Activated effector memory CD4-positive, alpha-beta T cell treated with anti-CD3 and anti-CD28 coated beads, Interleukin-2, amount 50 U/mL, for 16 hours (primary cell): ENCODE measurements at regions not wholly inside any gene's neighbourhood (a gene's known extent, or its start where the extent isn't known, plus 50 kb on each side); places are given as distances from the start of the nearest gene placed in this dataset.
"Not testable (repeated sequence)": the region's sequence is repeated elsewhere in the genome, so short reads cannot be mapped to it uniquely, and the experiment has no call there.

Experiments
- DNase-seq: peaks from one replicate; pipeline ENCODE4 v3.0.0-alpha.2; 2020

DNA sequence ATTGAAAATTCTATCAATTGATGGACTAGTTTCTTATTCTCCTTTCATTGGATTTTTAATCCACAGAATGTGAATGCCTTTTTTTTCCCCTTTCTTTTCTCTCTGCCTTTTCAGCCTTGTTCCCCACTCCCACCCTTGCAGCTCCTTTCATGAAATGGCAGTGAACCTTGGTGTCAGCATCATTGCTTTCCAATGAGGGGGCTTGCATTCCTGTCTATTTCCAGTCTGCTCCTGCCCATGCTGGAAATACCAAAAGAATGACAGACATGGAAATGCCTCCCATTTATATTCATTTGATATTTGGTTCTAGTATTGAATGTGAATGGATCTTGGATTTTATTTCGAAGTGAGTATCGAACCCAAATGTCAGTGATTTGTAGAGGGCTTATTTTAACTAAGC lies 162.7 kb upstream of the SGCD start:
- no peak for DNase-seq

DNA sequence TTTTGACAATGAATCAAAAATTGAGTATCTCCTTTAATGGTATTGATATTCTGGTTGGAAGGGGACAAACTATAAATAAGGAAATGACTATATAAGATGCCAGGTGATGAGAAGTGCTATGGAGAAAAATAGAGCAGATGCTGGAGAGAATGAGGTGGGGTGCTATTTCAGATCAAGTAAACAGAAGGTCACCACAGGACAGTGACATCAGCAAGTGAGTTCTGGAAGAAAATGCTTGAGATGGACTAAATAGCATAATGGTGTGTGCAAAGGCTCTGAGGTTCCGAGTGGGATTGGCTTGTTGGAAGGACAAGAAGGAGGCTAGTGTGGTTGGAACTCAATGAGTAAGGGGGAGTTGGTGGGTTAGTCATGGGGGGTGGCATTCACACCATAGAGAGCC lies 157.5 kb upstream of the SGCD start:
- no peak for DNase-seq

DNA sequence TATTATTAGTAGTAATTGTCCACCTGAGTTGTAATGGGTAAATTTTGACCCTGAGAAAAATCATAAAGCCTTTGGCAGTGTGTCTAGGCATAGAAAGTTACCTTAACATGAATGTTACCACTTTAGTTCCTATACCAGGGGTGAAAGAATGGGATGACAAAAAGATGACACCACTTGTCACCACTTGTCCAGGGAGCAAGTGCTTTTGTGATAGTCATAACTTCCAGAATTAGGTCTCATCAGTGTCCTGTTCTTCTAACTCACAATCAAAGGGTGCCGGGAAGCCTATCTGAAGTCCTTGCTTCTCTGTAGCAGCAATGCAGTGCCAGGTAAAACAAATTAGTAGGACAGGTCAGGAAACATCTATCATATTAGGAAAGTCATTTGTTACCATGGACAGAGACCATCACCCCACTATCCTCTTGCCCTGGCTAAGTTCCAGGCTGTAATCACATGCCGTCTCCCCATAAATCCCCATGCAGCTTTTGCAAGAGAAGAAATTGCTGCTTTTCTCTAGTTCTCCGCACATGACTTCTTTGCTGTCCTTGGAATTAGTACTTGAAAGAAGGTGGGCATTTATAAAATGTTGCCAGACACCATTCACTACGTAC lies 156.5 kb upstream of the SGCD start:
- DNase-seq, result no peak

DNA sequence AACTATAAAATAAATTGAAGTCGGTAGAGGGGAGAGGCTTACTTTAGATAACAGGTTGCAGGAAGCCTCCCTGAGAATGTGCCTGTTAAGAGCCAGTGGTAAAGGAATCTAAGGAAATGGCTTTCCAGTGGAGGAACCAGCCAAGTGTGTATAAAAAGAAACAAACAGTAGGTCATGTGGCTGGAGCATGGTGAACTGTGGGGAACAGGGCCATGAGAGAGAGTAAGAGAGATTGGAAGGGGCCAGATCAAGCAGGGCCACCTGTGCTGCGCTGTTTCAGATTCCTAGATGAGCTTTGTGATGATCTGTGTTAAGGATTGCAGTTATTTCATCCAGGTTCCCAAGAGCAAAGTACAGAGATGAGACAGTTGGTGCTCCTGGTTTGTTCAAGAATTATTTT lies 152.7 kb upstream of the SGCD start:
- DNase-seq, result no peak

DNA sequence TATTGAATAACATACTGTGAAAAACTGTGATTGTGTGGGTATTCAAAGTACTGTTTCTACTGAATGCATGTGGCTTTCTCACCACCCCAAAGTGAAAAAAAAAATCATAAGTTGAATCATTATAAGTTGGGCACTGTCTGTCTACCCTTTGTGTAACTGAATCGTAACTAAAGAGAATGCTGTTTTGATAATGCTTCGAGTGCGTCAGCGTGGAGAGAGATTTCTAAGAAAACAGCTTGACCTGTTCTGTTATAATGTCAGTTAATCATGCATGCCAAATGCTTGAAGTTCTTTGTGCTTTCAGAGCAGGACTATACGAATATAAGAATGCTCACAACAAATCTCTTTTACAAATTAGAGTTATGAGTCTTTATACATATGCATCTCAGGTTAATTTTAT lies 148.8 kb upstream of the SGCD start:
- no peak for DNase-seq

DNA sequence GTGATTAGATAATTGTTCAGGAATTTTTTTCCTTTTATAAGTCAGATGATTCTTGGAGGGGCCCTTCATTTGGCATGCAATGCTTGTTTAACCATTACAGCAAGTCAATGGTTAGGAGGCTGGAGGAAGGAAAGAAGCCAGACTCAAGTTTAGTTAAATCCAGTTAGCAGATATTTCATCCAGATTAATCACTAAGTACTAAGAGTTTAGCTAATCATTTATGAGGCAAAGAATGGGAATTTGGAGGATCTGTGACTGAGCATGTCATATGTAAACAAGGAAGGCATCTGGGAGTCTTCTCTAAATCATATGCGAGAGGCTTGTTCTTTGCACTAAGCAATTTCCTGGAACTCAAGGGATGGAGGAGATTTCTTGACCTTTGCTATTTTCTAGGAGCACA lies 145.3 kb upstream of the SGCD start:
- no peak for DNase-seq

DNA sequence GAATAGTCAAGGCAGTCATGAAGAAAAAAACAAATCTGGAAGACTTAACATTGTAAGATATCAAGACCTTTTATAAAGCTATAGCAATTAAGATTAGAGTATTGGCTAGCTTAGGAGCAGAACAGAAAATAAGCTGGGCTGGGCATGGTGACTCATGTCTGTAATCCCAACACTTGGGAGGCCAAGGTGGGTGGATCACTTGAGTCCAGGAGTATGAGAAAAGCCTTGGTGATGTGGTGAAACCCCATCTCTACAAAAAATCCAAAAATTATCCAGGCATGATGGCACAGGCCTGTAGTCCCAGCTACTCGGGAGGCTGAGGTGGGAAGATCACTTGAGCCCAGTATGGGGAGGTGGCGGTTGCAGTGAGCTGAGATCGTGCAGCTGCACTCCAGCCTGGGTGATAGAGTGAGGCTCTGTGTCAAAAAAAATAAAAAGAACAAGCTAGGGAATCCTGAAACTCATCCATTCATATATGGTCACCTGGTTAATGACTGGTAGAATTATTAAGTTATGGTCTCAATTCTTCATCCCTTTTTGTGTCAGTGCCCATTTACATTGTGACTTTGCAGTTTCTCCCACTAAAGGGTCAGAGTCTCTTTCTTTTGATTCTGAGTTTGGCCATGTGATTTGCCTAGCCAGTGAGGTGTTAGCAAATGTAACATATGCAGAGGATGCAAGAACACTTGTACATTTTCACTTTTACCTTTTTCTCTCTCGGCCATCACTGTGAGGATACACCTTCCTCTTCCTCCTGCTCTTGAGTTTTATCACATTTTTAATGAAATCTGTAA lies 144.6 kb upstream of the SGCD start:
- DNase-seq, result no peak

DNA sequence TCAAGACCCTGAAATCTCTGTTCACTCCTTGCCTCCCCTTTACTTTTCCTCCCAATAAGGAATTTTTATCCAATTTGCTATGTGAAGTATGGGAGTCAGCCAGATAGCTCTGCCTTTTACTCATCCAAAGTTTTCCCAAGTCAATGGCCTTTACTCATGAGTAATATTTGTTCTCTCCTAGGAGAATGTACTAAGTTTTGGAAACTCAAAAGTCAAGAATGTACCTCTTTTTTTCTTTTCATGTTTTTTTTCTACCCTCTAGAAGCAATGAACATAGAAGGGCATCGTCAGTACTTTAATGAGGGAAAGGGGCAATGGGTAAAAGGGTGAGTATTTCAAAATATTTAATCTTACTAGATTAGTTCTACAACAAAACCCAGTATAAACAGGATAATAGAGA lies 140.2 kb upstream of the SGCD start:
- no peak for DNase-seq

DNA sequence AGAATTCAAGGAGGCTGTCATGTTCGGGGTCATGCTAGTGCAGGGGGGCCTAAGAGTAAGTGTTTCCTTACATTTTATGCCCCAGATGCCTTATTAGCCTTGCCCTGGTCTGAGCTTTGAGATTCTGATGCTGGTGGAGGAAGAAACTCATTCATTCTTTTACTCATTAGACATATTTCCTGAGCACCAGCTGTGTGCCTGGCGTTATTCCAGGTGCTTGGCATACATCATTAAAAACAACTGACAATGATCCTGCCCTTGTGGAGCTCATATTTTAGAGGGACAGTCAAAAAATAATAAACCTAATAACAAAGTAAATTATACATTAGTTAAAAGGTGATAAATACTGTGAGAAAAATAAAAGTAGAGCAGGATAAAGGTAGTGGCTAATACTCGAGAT lies 138.9 kb upstream of the SGCD start:
- DNase-seq, result no peak

DNA sequence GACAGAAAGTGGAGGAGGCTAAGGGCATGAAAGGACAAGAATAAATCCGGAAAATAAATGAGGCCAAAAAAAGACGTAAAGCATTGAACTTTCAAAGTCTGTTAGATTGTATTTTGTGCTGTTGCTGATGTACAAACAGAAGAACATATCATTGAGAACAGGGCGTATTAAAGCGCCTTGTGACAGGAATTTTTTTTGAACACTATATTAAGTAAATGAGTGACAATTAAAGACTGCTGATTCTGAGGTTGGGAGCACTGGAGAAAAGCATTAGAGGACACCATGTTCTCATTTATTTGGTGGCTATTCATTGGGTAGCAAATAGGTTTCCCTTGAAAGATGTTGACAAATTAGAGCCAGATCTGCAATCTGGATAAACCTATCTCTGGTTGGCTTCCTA lies 137.3 kb upstream of the SGCD start:
- DNase-seq, result no peak

DNA sequence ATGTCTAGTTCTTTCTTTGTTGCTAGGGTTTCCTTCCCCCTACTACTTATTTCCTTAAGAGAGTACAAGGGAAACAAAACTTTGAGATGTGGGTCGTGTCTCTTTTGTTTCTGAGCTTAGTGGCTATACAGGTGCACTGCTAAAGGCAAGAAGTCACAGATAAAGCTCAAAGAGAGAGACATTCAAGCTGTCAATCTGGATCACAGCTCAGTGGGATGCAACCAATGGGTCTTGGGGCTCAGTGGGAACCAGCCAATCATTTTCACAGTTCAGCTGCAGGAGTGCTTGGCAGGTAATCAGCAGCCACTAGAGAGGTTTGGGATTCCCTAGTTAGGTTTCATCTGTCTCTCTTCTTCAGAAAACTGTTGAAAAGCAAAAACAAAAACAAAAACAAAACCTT lies 135.4 kb upstream of the SGCD start:
- DNase-seq, result no peak

DNA sequence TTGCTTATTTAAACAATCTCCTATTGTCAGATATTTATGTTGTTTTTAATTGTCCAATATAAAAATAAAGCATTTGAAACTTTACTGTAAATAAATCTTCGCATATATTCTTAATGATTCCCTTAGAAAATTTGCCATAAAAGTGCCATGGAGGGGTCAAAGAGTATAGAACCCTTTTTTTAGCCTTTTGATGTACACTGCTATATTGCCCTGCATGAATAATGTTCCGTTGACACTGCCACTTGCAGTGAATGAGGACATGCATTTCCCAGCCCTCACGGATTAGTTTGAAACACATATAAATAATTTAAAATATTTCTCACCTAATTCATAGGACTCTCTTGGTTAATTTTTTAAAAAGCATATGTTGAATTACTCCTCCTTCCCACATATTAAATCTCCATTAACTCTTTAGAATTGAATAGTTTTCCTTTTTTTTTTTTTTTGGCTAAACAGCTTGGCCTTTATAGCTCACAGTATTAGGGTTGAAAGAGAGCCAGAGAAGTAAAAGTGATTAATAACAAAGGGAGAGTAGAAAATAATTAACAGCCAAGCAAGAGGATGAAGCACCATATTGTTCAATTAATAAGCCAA lies 129.8 kb upstream of the SGCD start:
- DNase-seq, result no peak

DNA sequence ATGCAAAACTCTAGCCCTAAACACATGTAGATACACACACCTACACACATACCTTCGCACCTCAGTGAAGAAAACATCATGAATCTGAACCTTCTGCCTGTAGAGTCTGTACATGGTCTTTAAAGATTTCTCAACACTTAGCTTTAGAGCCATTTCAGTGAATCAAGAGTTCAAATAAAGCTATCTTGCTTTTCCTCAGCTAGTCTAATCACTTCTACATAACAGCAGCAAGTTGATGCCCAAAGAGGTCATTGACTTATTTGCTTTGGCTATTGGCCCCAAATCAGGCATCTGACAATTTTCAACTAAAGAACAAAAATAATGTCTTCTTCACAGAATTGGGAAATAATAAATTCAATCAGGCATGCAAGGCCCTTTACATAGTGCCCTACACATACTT lies 127.9 kb upstream of the SGCD start:
- DNase-seq, result no peak

DNA sequence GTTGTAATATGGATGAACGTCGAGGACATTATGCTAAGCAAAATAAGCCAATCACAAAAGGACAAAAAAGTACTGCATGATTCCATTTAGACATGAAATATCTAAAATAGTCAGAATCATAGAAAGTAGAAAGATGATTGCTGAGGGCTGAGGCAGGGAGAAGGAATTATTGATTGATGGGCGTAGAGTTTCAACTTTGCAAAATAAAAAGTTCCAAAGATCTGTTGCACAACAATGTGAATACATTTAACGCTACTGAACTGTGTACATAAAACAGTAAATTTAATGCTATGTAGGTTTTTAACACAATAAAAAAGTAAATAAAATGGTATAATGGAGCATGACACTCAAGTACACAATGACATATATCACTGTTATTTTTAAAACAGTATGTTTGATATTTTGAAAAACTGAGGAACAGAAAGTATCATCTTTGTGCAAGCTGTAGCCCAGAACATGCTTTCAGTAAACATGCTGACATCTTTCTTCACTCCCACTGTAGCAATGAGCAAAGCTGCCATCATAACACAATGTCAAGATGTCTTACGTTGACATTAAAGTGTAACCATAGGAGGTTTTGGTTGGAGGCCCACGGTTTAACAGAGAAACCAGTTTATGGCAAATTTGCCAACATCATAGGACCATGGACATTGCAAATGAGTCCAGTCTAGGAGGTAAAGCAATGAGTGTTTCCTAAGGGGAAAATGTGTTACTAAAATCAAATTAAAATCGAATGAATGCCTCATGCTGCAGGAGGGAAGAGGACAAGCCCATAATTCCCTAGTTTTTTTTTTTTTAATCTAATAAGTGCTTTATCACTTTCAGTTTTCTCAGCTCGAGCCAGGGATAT lies 125.8 kb upstream of the SGCD start:
- no peak for DNase-seq

DNA sequence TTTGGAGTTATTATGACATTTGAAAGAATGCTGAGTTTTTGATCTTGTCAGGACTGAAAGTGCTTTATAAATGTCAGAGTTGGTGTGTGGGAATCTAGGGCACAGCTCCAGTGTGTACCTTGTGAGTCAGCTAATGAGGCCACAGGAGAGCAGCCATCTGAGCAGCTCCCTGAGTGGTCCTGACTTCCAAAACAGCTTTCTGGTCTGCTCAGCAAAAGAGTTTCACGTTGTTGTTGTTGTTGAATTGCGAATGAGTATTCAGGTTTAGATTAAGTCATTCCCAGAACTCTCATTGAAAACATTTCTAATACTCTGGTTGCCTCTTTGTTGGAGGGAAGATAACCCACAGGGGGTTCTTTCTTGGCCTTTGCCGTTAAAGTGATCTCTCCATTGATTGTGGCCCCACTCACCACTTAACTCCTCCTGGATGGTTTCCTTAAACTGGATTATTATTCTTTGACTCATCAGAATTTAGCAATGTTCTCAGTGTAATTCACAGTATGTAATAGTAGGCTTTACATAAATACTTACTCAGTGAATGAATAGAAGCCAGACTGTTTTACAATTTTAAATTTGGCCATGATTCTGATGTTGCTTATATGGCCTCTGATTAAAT lies 125.1 kb upstream of the SGCD start:
- no peak for DNase-seq

DNA sequence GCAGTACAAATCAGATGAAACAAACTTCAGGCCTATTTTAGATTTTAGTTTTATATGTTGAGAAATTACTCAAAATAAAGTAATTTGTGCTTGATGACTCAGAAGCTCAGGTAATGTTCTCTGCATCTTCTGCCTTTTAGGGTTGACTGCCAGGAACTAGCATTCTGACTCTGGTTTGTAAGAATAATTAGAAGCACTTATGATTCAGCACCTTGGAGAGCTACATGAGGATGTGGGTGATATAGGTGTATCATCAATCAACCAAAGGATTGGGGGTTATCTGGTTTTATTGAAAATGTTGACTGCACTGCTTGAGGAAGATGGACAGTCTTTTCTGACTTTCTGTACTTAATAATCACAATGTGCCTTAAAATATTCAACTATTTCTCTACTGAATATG lies 118.7 kb upstream of the SGCD start:
- no peak for DNase-seq

DNA sequence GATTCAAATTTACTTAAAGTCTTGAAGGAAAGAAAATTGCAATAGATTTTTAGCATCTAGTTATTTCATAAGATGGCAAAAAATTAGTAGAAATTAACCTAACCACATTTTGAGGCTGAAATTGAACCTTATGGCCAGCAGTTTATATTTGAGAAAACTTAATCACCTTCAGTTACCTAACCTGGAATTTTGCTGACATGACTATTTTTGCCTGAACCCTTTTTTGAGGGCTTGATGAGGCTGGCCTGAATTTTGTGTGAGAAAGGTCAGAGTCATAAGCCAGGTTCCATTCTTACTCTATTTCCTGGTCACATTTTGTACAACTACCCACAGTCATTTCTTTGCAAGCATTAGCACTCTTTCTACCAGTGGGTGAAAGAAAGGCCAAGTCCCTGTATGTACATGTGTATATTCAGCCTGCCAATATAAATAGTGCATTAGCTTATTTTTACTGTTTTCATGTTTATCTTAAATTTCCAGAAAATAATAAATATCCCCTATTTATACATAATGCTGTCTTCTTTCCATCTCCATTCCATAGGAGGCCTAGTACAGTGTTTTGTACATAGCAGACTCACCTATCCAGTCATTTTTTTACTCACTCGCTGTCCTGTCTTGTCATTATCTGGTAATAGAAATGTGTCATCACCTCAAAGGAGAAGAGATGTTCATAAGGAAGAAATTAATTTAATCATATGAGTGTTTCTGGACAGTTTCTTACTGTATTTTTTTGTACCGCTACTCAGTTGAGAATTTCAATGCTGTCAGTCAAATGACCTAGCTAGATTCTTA lies 108.4 kb upstream of the SGCD start:
- no peak for DNase-seq

DNA sequence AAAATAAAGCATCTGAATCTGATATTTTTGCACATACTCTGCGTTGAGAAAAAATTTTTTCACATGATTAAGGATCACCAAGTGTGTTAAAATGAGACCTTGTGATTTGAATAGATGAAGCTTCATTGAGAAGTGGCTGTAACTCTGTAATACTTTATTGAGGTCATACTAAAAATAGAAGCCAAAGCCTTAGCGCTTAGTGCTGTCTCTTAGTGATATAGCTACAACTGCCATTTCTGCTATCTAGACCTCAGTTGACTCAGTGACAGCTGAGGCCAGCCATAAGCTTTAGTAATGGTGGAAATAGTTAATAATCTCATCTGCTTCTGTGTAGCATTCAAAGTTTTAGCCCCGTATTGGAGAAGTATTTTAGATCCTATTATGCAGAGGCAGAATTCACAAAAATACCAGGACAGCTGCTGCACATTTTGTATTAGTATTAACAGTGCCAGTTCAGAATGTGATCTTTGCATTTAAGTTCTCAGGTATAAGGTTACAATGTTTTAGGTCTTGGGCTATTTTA lies 107.4 kb upstream of the SGCD start:
- no peak for DNase-seq

DNA sequence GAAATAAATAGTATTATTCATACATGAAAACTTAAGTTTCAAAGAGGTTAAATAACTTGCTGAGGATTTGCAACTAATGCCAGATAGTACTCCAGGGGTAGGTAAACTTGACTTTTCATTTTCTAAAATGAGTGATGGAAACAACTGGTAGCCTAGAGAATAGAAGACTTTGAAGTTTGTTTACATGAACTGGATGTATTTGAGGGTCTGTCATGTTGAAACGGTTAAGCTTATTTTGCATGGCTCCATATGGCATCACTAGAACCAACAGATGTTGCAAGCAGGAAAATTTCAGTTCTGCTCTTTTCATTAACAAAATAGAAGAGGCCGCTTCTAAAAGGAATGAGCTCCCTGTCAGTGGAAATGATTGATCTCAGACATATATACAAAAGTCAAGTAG lies 105.1 kb upstream of the SGCD start:
- no peak for DNase-seq

DNA sequence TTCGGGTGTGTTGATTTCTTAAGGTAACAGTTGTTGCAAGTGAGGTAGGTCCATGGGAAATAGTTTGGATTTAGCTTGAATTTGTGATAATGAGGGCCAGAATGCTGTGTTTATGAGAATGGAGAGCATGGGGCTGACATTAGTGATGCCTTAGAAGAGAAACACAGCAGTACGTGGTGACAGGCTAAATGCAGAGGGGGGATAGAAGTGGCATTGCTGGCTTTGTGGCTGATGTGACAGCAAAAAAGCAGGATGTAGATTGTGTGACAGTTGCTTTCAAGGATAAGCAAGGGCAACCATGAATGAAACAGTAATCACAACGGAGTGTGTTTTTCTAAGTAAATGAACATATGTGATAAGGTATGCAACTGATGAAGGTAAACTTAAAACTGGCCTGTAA lies 103.4 kb upstream of the SGCD start:
- no peak for DNase-seq

DNA sequence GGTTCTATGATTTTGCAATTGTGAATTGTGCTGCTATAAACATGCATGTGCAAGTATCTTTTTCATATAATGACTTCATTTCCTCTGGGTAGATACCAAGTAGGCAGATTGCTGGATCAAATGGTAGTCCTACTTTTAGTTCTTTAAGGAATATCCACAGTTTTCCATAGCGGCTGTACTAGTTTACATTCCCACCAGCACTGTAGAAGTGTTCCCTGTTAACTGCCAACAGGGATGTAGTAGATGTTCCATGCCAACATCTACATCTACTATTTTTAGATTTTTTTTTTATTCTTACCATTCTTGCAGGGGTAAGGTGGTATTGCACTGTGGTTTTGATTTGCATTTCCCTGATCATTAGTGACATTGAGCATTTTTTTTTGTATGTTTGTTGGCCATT lies 100.5 kb upstream of the SGCD start:
- not testable (repeated sequence) for DNase-seq

DNA sequence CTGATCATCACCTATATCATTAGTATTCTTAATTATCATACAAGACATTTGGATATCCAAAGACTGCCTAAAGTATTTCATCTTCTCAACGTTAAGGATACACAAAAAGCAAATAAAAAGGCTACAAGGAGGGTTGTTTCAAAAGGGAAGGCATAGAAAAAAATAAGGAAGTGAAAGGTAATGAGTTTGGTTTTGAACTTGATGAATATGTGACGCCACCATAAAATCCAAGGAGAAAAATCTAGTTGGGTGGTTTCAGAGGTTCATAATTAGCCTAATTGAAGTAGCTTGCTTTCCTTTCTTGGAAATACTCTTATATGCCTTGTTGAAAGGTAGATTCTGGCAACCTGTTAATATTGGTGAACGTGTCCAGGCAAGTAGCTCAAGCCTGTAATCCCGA lies 96.1 kb upstream of the SGCD start:
- DNase-seq, result no peak
